Endothelial cell of umbilical vein (primary cell): ENCODE measurements at regions not wholly inside any gene's neighbourhood (a gene's known extent, or its start where the extent isn't known, plus 50 kb on each side); places are given as distances from the start of the nearest gene placed in this dataset.

Experiments
- BruUV-seq: library from RNA; stranded (reverse); fragments of 400-500 nt; replicated peaks from 2 replicates; lab custom pipeline; 2021; lab: Mats Ljungman, UMichigan
- CTCF ChIA-PET: fragments of 300-600, 350-600 bp; sonication (Branson Sonifier 250); formaldehyde crosslinking; loops from one replicate; lab custom pipeline; 2021; ENCODE audit warnings: antibody characterized with exemption, inconsistent platforms; lab: Charles Lee
- POLR2A ChIA-PET: fragments of 300-600, 350-600 bp; sonication (Branson Sonifier 250); formaldehyde crosslinking; loops from one replicate; lab custom pipeline; 2021; ENCODE audit warnings: antibody characterized with exemption, inconsistent platforms; lab: Charles Lee
- DNase-seq: peaks from one replicate; pipeline ENCODE4 v3.0.0-alpha.2; 2011; ENCODE audit warnings: low read depth, low spot score
- FAIRE-seq: peaks from 2 replicates; lab custom pipeline; 2011; peaks lifted over from hg19 to GRCh38; lab: Jason Lieb, UNC
- H2AFZ ChIP-seq: 2 replicates; pipeline ENCODE4 v1.6.0; 2012; ENCODE audit warnings: low read depth, low read length, control low read depth, inconsistent platforms
- H3K27ac ChIP-seq: 2 replicates; pipeline ENCODE4 v1.5.1; 2011; ENCODE audit warnings: low read depth, mild to moderate bottlenecking, control low read depth, low read length, moderate library complexity; ENCODE audit not compliant: insufficient read depth
- H3K27me3 ChIP-seq, 2 experiments: 2 replicates each; pipeline versions ENCODE4 v1.6.0 to v1.6.1; 2011; ENCODE audit warnings: low read length in 2 of 2, mixed read lengths in 1 of 2; ENCODE audit not compliant: control insufficient read depth in 2 of 2, insufficient read depth in 2 of 2
- H3K36me3 ChIP-seq, 2 experiments: 2 replicates in 1 of 2; 3 replicates in 1 of 2; pipeline ENCODE4 v1.5.1; 2011; ENCODE audit warnings: low read length in 2 of 2, mild to moderate bottlenecking in 1 of 2, moderate library complexity in 1 of 2; ENCODE audit not compliant: control insufficient read depth in 2 of 2, insufficient read depth in 2 of 2; ENCODE audit errors: extremely low read depth in 1 of 2
- H3K4me1 ChIP-seq: 3 replicates; pipeline ENCODE4 v1.5.1; 2011; ENCODE audit warnings: mild to moderate bottlenecking, low read length; ENCODE audit not compliant: control insufficient read depth, insufficient read depth; ENCODE audit errors: extremely low read depth
- H3K4me2 ChIP-seq: 2 replicates; pipeline ENCODE4 v1.6.1; 2011; ENCODE audit warnings: low read length, control low read depth, mixed read lengths; ENCODE audit not compliant: insufficient read depth
- H3K4me3 ChIP-seq, 3 experiments: fragments of 200-600 bp in 1 of 3; sonication (generic), shearing (Covaris generic) in 1 of 3; replicated peaks in 1 of 3; 2 replicates each; pipeline ENCODE4 v1.5.1; 2011 to 2016; ENCODE audit warnings: control low read depth in 3 of 3, low read length in 3 of 3, mild to moderate bottlenecking in 2 of 3, inconsistent platforms in 1 of 3, low read depth in 1 of 3, moderate library complexity in 1 of 3; ENCODE audit not compliant: insufficient read depth in 1 of 3
- H3K79me2 ChIP-seq: 2 replicates; pipeline ENCODE4 v1.6.0; 2012; ENCODE audit warnings: low read length, inconsistent platforms; ENCODE audit not compliant: control insufficient read depth, insufficient read depth
- H3K9ac ChIP-seq: replicated peaks from 2 replicates; pipeline ENCODE3; 2011; ENCODE audit warnings: low read length, control low read depth; ENCODE audit not compliant: insufficient read depth; ENCODE audit errors: extremely low read depth
- H3K9me1 ChIP-seq: replicated peaks from 3 replicates; pipeline ENCODE4 v1.6.0; 2011; ENCODE audit warnings: mild to moderate bottlenecking, low read length; ENCODE audit not compliant: control insufficient read depth, insufficient read depth; ENCODE audit errors: extremely low read depth
- H3K9me3 ChIP-seq: replicated peaks from 2 replicates; pipeline ENCODE4 v1.5.1; 2012; ENCODE audit warnings: low read length, inconsistent platforms; ENCODE audit not compliant: control insufficient read depth, insufficient read depth
- H4K20me1 ChIP-seq: replicated peaks from 2 replicates; pipeline ENCODE3; 2011; ENCODE audit warnings: mild to moderate bottlenecking, low read length; ENCODE audit not compliant: control insufficient read depth, insufficient read depth; ENCODE audit errors: extremely low read depth
- EZH2 ChIP-seq: IDR thresholded peaks from 2 replicates; pipeline ENCODE4 v1.6.1; 2012; ENCODE audit warnings: borderline replicate concordance, low read depth, mild to moderate bottlenecking, moderate library complexity, low read length, inconsistent platforms; ENCODE audit not compliant: severe bottlenecking
- FOS ChIP-seq: IDR thresholded peaks from 2 replicates; pipeline ENCODE4 v1.6.1; 2011; ENCODE audit warnings: mild to moderate bottlenecking, low read length, moderate library complexity, borderline replicate concordance; ENCODE audit not compliant: insufficient read depth
- GATA2 ChIP-seq: IDR thresholded peaks from 2 replicates; pipeline ENCODE4 v1.7.0; 2011; ENCODE audit warnings: low read depth, mild to moderate bottlenecking, moderate library complexity, mixed read lengths, low read length; ENCODE audit not compliant: insufficient read length, insufficient read depth
- JUN ChIP-seq: IDR thresholded peaks from 2 replicates; pipeline ENCODE4 v1.6.1; 2011; ENCODE audit warnings: borderline replicate concordance, low read depth; ENCODE audit not compliant: insufficient read length, insufficient read depth
- MYC ChIP-seq: IDR thresholded peaks from one replicate; pipeline ENCODE4 v1.6.1; 2011; ENCODE audit warnings: mild to moderate bottlenecking, low read depth, low read length
- POLR2A ChIP-seq: IDR thresholded peaks from 2 replicates; pipeline ENCODE4 v1.6.1; 2012; ENCODE audit warnings: low read depth, mild to moderate bottlenecking, control low read depth, low read length
- POLR2AphosphoS5 ChIP-seq: IDR thresholded peaks from 2 replicates; pipeline ENCODE4 v1.6.1; 2012; ENCODE audit warnings: low read depth, mild to moderate bottlenecking, control low read depth, low read length, moderate library complexity; ENCODE audit not compliant: insufficient read depth
- dilution Hi-C: fragments of 300-500 bp; cut with MboI; formaldehyde crosslinking; loops from one replicate; pipeline ENCODE4 v1.15.0; 2019; ENCODE audit warnings: low sequenced_read_pairs; ENCODE audit not compliant: extremely low pct_ligation_motif_present
- intact Hi-C: fragments of 100-400 bp; cut with micrococcal nuclease; formaldehyde crosslinking; loops from one replicate; pipeline ENCODE4 v1.10.0; 2022
- TF ChIP-seq, protein P1 (sequence below): IDR thresholded peaks from 2 replicates; pipeline ENCODE4 v1.6.1; 2011; ENCODE audit not compliant: insufficient read depth, insufficient read length
- TF ChIP-seq, protein P2 (sequence below), 2 donors: IDR thresholded peaks; 1 replicate in 1 of 2; 2 replicates in 1 of 2; pipeline ENCODE4 v1.5.1; 2011; ENCODE audit warnings: low read length in 2 of 2, mild to moderate bottlenecking in 2 of 2, moderate library complexity in 2 of 2, control low read depth in 1 of 2, inconsistent platforms in 1 of 2, low read depth in 1 of 2; ENCODE audit not compliant: insufficient read depth in 1 of 2; ENCODE audit errors: extremely low read depth in 1 of 2

DNA sequence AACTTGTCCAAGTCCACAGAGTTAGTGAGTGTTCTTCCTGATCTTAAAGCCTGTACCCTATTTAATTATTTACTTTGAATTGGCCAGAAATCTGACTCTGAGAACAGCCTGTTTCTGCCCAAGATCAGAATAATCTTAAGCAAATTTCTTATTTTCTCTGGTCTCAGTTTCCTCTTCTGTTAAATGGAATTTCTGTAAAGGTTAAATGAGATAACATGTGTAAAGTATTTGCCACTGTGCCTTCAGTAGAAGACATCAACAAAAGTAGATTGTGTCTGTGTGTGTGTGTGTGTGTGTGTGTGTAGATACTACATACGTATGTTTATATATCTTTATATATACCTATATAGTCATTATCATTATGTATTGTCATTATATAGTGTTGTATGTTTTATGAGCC, 124.2 kb upstream of the FGGY start:
- Histone ChIP-seq H4K20me1 (no peaks in the 10 kb centered on the region), H3K36me3 (no peaks in the 10 kb centered on the region), H3K4me2 (no peak overlapping the region), H2AFZ (no peak overlapping the region), H3K27me3 (no peaks in the 10 kb centered on the region), H3K9me1 (no peaks in the 10 kb centered on the region), H3K4me3 (no peak overlapping the region), H3K79me2 (no peaks in the 10 kb centered on the region), H3K9ac (no peak overlapping the region), H3K27ac (no peak overlapping the region), H3K9me3 (no peaks in the 10 kb centered on the region), H3K4me1 (peaks cover 13% of the 10 kb centered on the region)
- TF ChIP-seq EZH2 (no peak), GATA2 (no peak), MYC (no peak), POLR2A (no peak), FOS (no peak), POLR2AphosphoS5 (no peak), JUN (no peak)
- TF ChIP-seq, protein P1, sequence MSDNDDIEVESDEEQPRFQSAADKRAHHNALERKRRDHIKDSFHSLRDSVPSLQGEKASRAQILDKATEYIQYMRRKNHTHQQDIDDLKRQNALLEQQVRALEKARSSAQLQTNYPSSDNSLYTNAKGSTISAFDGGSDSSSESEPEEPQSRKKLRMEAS: no peak
- TF ChIP-seq, protein P2, sequence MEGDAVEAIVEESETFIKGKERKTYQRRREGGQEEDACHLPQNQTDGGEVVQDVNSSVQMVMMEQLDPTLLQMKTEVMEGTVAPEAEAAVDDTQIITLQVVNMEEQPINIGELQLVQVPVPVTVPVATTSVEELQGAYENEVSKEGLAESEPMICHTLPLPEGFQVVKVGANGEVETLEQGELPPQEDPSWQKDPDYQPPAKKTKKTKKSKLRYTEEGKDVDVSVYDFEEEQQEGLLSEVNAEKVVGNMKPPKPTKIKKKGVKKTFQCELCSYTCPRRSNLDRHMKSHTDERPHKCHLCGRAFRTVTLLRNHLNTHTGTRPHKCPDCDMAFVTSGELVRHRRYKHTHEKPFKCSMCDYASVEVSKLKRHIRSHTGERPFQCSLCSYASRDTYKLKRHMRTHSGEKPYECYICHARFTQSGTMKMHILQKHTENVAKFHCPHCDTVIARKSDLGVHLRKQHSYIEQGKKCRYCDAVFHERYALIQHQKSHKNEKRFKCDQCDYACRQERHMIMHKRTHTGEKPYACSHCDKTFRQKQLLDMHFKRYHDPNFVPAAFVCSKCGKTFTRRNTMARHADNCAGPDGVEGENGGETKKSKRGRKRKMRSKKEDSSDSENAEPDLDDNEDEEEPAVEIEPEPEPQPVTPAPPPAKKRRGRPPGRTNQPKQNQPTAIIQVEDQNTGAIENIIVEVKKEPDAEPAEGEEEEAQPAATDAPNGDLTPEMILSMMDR (IDR thresholded peaks at IDR 0.05; ENCODE audit: extremely low read depth in 1 of 2, insufficient read depth in 1 of 2, low read depth in 1 of 2, low read length in 2 of 2): no peak
- intact Hi-C loops: no loop called here
- ChIA-PET CTCF (interaction anchor here (1.7 kb wide), 1 partner anchor 8 kb away, joined by 5 read pairs; no protein-coding TSS in a partner anchor), POLR2A (no interaction called here)
- FAIRE-seq (no peak), DNase-seq (no peak)
- dilution Hi-C loops: no loop called here
- no TSS peak for BruUV-seq
